Dermis blood vessel endothelial cell (primary cell): ENCODE measurements at regions not wholly inside any gene's neighbourhood (a gene's known extent, or its start where the extent isn't known, plus 50 kb on each side); places are given as distances from the start of the nearest gene placed in this dataset.
"Not testable (repeated sequence)": the region's sequence is repeated elsewhere in the genome, so short reads cannot be mapped to it uniquely, and the experiment has no call there.

ENCODE experiments used
- DNase-seq: peaks from one replicate; pipeline ENCODE4 v3.0.0; 2010

GRCh38 chr9:110028271-110028670 lies 179.7 kb downstream of the C9orf152 start:
- peak; percentile 60 for DNase-seq

- DNase-seq = no peak
Measured at GRCh38 chr9:110028676-110029075, 179.3 kb downstream of the C9orf152 start.

- DNase-seq = peak; percentile 95
Measured at GRCh38 chr9:110029429-110029955, 178.5 kb downstream of the C9orf152 start.

- peak; percentile 55 for DNase-seq
Measured at GRCh38 chr9:110029956-110030480, 177.9 kb downstream of the C9orf152 start.

- peak; percentile 43 for DNase-seq
Measured at GRCh38 chr9:110030632-110031031, 177.3 kb downstream of the C9orf152 start.

GRCh38 chr9:110031511-110032173 lies 176.3 kb downstream of the C9orf152 start:
- peak; percentile 85 for DNase-seq

GRCh38 chr9:110032532-110032931 lies 175.4 kb downstream of the C9orf152 start:
- not testable (repeated sequence) for DNase-seq

- DNase-seq = no peak
Measured at GRCh38 chr9:110033869-110034268, 174.1 kb downstream of the C9orf152 start.

GRCh38 chr9:110036286-110036685 lies 171.7 kb downstream of the C9orf152 start:
- no peak for DNase-seq

- peak; percentile 43 for DNase-seq
Measured at GRCh38 chr9:110040788-110041187, 167.2 kb downstream of the C9orf152 start.

GRCh38 chr9:110041452-110041851 lies 166.5 kb downstream of the C9orf152 start:
- DNase-seq = peak; percentile 61

- no peak for DNase-seq
Measured at GRCh38 chr9:110047232-110047954, 160.6 kb downstream of the C9orf152 start.

- DNase-seq = peak; percentile 53
Measured at GRCh38 chr9:110047955-110048402, 160.0 kb downstream of the C9orf152 start.

- DNase-seq = peak; percentile 93
Measured at GRCh38 chr9:110048403-110048975, 159.5 kb downstream of the C9orf152 start.

- DNase-seq = no peak
Measured at GRCh38 chr9:110048976-110049698, 158.8 kb downstream of the C9orf152 start.

GRCh38 chr9:110049699-110050450 lies 158.1 kb downstream of the C9orf152 start:
- DNase-seq = peak; percentile 55

GRCh38 chr9:110050925-110051355 lies 157.0 kb downstream of the C9orf152 start:
- DNase-seq = peak; percentile 73

- peak; percentile 21 for DNase-seq
Measured at GRCh38 chr9:110056062-110056461, 151.9 kb downstream of the C9orf152 start.

- peak; percentile 87 for DNase-seq
Measured at GRCh38 chr9:110058304-110058953, 149.5 kb downstream of the C9orf152 start.

GRCh38 chr9:110059461-110059860 lies 148.5 kb downstream of the C9orf152 start:
- peak; percentile 54 for DNase-seq

GRCh38 chr9:110064803-110065202 lies 143.2 kb downstream of the C9orf152 start:
- no peak for DNase-seq
